ENCODE measurements at regions not wholly inside any gene's neighbourhood (a gene's known extent, or its start where the extent isn't known, plus 50 kb on each side); places are given as distances from the start of the nearest gene placed in this dataset.

DNA sequence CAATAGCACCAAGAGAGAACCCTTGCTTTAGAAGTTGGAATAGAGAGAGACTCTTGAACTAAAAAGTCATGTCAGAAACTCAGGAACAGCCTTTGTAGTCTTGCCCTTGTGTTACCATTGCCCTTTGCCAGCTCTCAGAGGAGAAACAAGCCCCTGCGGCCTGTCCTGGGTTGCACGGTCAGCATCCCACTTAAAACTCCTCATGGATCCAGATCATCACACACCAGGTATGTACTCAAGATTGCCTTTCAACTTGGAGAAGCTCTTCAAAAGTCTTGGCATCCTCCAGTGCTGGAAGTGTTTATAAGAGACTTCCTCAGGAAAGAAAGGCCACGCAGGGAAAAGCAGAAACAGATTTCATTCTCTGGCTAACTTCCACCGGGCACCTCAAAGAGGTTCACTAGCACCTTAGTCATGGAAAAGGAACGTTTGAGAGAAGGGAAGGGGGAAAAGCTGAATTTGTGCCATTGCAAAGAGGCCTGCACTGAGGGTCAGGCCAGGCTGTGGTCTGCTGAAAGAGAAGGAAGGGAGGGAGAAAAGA is 594.2 kb downstream of the MED13L start:
- TF ChIP-seq, protein P1, sequence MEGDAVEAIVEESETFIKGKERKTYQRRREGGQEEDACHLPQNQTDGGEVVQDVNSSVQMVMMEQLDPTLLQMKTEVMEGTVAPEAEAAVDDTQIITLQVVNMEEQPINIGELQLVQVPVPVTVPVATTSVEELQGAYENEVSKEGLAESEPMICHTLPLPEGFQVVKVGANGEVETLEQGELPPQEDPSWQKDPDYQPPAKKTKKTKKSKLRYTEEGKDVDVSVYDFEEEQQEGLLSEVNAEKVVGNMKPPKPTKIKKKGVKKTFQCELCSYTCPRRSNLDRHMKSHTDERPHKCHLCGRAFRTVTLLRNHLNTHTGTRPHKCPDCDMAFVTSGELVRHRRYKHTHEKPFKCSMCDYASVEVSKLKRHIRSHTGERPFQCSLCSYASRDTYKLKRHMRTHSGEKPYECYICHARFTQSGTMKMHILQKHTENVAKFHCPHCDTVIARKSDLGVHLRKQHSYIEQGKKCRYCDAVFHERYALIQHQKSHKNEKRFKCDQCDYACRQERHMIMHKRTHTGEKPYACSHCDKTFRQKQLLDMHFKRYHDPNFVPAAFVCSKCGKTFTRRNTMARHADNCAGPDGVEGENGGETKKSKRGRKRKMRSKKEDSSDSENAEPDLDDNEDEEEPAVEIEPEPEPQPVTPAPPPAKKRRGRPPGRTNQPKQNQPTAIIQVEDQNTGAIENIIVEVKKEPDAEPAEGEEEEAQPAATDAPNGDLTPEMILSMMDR (conservative IDR thresholded peaks at IDR 0.05; ENCODE audit: low read depth, low read length): no peak
- TF ChIP-seq EZH2 (IDR thresholded peaks at IDR 0.05; ENCODE audit: low read length, unreplicated experiment): no peak
